Ovary (tissue), 7 donors: ENCODE measurements at regions not wholly inside any gene's neighbourhood (a gene's known extent, or its start where the extent isn't known, plus 50 kb on each side); places are given as distances from the start of the nearest gene placed in this dataset.

Experiments used
- DNase-seq, 5 donors: peaks; one replicate each; pipeline ENCODE4 v3.0.0-alpha.2; 2019 to 2020
- H3K27ac ChIP-seq, 2 donors: fragments of 200-600 bp; one replicate each; pipeline versions ENCODE4 v1.5.1 to v1.8.0; 2019 to 2022
- H3K27me3 ChIP-seq: fragments of 200-600 bp; one replicate; pipeline ENCODE4 v1.8.0; 2022
- H3K36me3 ChIP-seq: fragments of 200-600 bp; sonication (generic); one replicate; pipeline ENCODE4 v1.5.1; 2019
- H3K4me1 ChIP-seq: one replicate; pipeline ENCODE4 v1.8.1; 2013; ENCODE audit warnings: mild to moderate bottlenecking, moderate library complexity; ENCODE audit not compliant: insufficient read depth
- H3K4me3 ChIP-seq: fragments of 200-600 bp; sonication (generic); one replicate; pipeline ENCODE4 v1.5.1; 2017
- H3K9me3 ChIP-seq, 2 donors: fragments of 200-600 bp in 1 of 2; sonication (generic) in 1 of 2; one replicate each; pipeline versions ENCODE4 v1.5.1 to v1.8.1; 2013 to 2019; ENCODE audit warnings: mild to moderate bottlenecking in 1 of 2, moderate library complexity in 1 of 2
- EP300 ChIP-seq: sonication (generic); formaldehyde crosslinking; IDR thresholded peaks from one replicate; pipeline ENCODE4 v1.6.1; 2017; ENCODE audit warnings: antibody characterized with exemption
- POLR2A ChIP-seq: fragments of 450-650 bp; IDR thresholded peaks from one replicate; pipeline ENCODE4 v1.6.1; 2017; ENCODE audit warnings: antibody characterized with exemption, mild to moderate bottlenecking, moderate library complexity
- WGBS, 3 donors: extraction: QIAGEN DNeasy Blood & Tissue Kit in 1 of 3; methylation state at CpG; one replicate each; pipeline versions ENCODE4 v1.1.5 to v1.1.7; 2013 to 2017; 5-methylcytosine and 5-hydroxymethylcytosine counted together
- intact Hi-C, 4 donors: fragments of 100-400 bp; cut with DNase I; formaldehyde crosslinking; loops; one replicate each; pipeline versions ENCODE4 v1.11.0 to v1.15.1; 2022 to 2023
- TF ChIP-seq, protein P1 (sequence below), 3 donors: fragments of 450-650 bp in 2 of 3; fragments of 200-600 bp in 1 of 3; IDR thresholded peaks; one replicate each; pipeline versions ENCODE4 v1.5.1 to v1.8.0; 2016 to 2022; ENCODE audit warnings: antibody characterized with exemption in 3 of 3, mild to moderate bottlenecking in 1 of 3
- donor health status: DM: no; HTN: no; CAD: no; lungs with moderate emphysema.
- donor health status: DM: no; HTN: no; CAD: no.
- donor health status: Bipolar disorder and iron deficiency.
- donor health status: DM: no; HTN: no; CAD: no.
- donor health status: DM: yes; HTN: yes; CAD: no.

DNA sequence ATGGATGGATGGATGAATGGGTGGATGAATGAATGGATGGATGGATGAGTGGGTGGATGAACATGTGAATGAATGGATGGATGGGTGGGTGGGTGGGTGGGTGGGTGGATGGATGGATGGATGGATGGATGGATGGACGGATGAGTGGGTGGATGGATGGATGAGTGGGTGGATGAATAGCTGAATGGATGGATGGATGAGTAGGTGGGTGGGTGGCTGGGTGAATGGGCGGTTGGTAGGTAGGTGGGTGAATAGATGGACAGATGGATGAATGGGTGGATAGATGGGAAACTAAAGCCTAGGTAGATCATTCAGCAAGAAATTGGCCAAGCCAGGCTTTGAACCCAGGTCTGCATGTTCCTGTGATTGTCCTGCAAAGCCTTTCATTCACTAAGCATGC is 155.6 kb downstream of the WNT5A start:
- DNase-seq = no peak
- 92 to 97% (median 94%) methylated on average over 2 of the region's 2 CpGs for WGBS, 3 donors
- intact Hi-C loops = no loop called here
- Histone ChIP-seq H3K36me3 (no peaks in the 10 kb centered on the region), H3K4me1 (no peaks in the 10 kb centered on the region), H3K27me3 (no peaks in the 10 kb centered on the region), H3K4me3 (no peak overlapping the region), H3K9me3 (no peaks in the 10 kb centered on the region), H3K27ac (no peak overlapping the region)
- TF ChIP-seq, protein P1, sequence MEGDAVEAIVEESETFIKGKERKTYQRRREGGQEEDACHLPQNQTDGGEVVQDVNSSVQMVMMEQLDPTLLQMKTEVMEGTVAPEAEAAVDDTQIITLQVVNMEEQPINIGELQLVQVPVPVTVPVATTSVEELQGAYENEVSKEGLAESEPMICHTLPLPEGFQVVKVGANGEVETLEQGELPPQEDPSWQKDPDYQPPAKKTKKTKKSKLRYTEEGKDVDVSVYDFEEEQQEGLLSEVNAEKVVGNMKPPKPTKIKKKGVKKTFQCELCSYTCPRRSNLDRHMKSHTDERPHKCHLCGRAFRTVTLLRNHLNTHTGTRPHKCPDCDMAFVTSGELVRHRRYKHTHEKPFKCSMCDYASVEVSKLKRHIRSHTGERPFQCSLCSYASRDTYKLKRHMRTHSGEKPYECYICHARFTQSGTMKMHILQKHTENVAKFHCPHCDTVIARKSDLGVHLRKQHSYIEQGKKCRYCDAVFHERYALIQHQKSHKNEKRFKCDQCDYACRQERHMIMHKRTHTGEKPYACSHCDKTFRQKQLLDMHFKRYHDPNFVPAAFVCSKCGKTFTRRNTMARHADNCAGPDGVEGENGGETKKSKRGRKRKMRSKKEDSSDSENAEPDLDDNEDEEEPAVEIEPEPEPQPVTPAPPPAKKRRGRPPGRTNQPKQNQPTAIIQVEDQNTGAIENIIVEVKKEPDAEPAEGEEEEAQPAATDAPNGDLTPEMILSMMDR (IDR thresholded peaks at IDR 0.05) = no peak
- no peak for TF ChIP-seq POLR2A

DNA sequence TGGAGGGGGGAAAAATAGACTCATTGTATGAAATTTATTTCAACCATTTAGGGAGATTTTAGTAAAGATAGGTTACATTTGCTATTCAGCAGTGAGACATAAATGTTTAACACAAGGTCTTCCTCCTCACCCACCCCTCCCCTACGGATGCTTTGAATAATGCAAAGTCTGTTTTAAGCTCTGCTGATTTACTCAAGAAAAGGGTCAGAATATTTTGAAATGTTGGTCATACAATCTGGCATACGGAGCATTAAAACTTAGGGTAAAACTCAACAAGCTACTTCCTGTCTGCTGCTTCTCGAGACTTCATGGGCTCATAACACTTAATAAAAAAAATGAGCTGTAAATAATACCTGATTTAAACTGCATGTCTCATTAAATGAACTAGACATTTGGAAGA is 156.3 kb downstream of the WNT5A start:
- Histone ChIP-seq H3K4me3 (no peak overlapping the region), H3K27me3 (no peaks in the 10 kb centered on the region), H3K9me3 (no peaks in the 10 kb centered on the region), H3K27ac (no peak overlapping the region), H3K4me1 (no peaks in the 10 kb centered on the region), H3K36me3 (no peaks in the 10 kb centered on the region)
- intact Hi-C loops = no loop called here
- whole genome bisulfite sequencing, 3 donors = 49 to 62% (median 56%) methylated on average over 3 of the region's 3 CpGs
- no peak for DNase-seq
- TF ChIP-seq, protein P1 (IDR thresholded peaks at IDR 0.05) = no peak
- TF ChIP-seq POLR2A (no peak), EP300 (no peak)

DNA sequence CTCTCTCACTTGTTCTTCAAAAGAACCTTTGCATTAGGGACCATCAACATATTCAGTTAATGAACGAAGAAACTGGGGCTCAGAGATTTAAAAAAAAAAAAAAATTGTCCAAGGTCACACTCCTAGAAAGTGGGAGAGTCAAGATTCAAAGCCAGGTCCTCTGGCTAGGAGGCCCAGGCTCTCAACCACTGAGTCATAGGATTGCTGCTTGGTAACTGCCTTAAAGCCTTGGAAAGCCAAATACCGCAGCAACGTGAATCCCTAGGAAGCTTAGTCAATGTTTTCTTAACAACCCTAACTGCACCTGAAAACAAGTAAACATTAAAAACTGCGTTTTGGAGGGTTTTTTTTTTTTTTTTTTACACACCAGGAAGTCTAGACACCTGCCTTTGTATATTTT is 156.8 kb downstream of the WNT5A start:
- TF ChIP-seq POLR2A = no peak
- TF ChIP-seq, protein P1 (IDR thresholded peaks at IDR 0.05) = no peak
- TF ChIP-seq EP300 = no peak
- Histone ChIP-seq H3K4me3 (no peak overlapping the region), H3K36me3 (no peaks in the 10 kb centered on the region), H3K9me3 (no peaks in the 10 kb centered on the region), H3K27me3 (no peaks in the 10 kb centered on the region), H3K4me1 (no peaks in the 10 kb centered on the region), H3K27ac (no peak overlapping the region)
- intact Hi-C loops = no loop called here
- 12 to 22% (median 18%) methylated on average over 4 of the region's 4 CpGs for WGBS, 3 donors
- DNase-seq = peak in 1 of 5 donors; percentile 17

DNA sequence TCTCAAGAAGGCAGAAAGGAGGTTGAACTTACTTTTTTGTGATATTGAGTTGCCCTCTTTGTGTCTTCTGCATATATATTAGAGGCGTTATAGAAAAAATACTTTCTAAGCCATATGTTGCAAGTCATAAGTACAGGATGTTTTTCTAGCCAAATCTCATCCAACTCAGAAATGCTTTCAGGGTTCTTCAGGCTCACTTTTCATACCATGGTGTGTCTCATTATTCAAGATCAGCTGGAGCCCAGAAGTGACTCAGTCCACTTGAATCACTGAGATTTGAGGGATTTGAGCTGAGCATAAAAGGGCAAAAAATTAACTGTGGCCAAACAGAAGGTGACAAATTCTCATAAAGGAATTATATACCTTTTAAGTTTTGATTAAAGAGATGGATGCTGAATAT is 157.3 kb downstream of the WNT5A start:
- Histone ChIP-seq H3K4me1 (no peaks in the 10 kb centered on the region), H3K4me3 (no peak overlapping the region), H3K27me3 (no peaks in the 10 kb centered on the region), H3K27ac (no peak overlapping the region), H3K36me3 (no peaks in the 10 kb centered on the region), H3K9me3 (no peaks in the 10 kb centered on the region)
- no peak for DNase-seq
- intact Hi-C loops = loop anchor here in 1 of 4 donors (5.0 kb wide), 1 partner anchor 612 kb away; no protein-coding TSS in a partner anchor
- TF ChIP-seq EP300 = no peak
- TF ChIP-seq POLR2A = no peak
- TF ChIP-seq, protein P1 (IDR thresholded peaks at IDR 0.05) = no peak
- WGBS, 3 donors = 82 to 94% (median 88%) methylated on average over 1 of the region's 1 CpG
